IMR-90 (cell line): ENCODE measurements at regions not wholly inside any gene's neighbourhood (a gene's known extent, or its start where the extent isn't known, plus 50 kb on each side); places are given as distances from the start of the nearest gene placed in this dataset.

Source experiments
- CEBPB ChIP-seq: IDR thresholded peaks from 2 replicates; pipeline ENCODE4 v1.6.1; 2012; ENCODE audit warnings: low read depth, low read length, improper control_type of control experiment
- CTCF ChIP-seq: conservative IDR thresholded peaks from 2 replicates; pipeline ENCODE4 v1.5.1; 2012; ENCODE audit warnings: mild to moderate bottlenecking, low read depth, low read length, improper control_type of control experiment
- ELK1 ChIP-seq: fragments of 150-350 bp; IDR thresholded peaks from 2 replicates; pipeline ENCODE4 v1.6.1; 2016; ENCODE audit warnings: low read depth, mild to moderate bottlenecking, low read length, moderate library complexity, borderline replicate concordance
- MAFK ChIP-seq: IDR thresholded peaks from 2 replicates; pipeline ENCODE4 v1.6.1; 2012; ENCODE audit warnings: low read depth, low read length, improper control_type of control experiment
- MAZ ChIP-seq: IDR thresholded peaks from 2 replicates; pipeline ENCODE4 v1.6.1; 2012; ENCODE audit warnings: low read depth, mild to moderate bottlenecking, low read length, improper control_type of control experiment, moderate library complexity, borderline replicate concordance
- POLR2A ChIP-seq: IDR thresholded peaks from 2 replicates; pipeline ENCODE4 v1.6.1; 2012; ENCODE audit warnings: mild to moderate bottlenecking, low read depth, low read length
- RAD21 ChIP-seq: IDR thresholded peaks from 2 replicates; pipeline ENCODE4 v1.6.1; 2012; ENCODE audit warnings: low read length, improper control_type of control experiment

GRCh38 chr12:42741091-42741490 lies 151.5 kb upstream of the PRICKLE1 start:
- no peak for TF ChIP-seq CTCF
- no peak for TF ChIP-seq MAZ
- no peak for TF ChIP-seq POLR2A
- TF ChIP-seq ELK1 = no peak
- no peak for TF ChIP-seq CEBPB
- no peak for TF ChIP-seq MAFK
- no peak for TF ChIP-seq RAD21
